CD4-positive, alpha-beta memory T cell (primary cell): ENCODE measurements at regions not wholly inside any gene's neighbourhood (a gene's known extent, or its start where the extent isn't known, plus 50 kb on each side); places are given as distances from the start of the nearest gene placed in this dataset.

ENCODE experiments used
- CTCF ChIA-PET: fragments of 350-600 bp; sonication (Branson Sonifier 250); formaldehyde crosslinking; loops from one replicate; lab custom pipeline; 2021; ENCODE audit warnings: inconsistent platforms; ENCODE audit not compliant: partially characterized antibody; lab: Charles Lee
- POLR2A ChIA-PET: fragments of 350-600 bp; sonication (Branson Sonifier 250); formaldehyde crosslinking; loops from one replicate; lab custom pipeline; 2021; ENCODE audit not compliant: partially characterized antibody; lab: Charles Lee
- DNase-seq, 5 donors: peaks; one replicate each; pipeline versions ENCODE4 v3.0.0 to v3.0.0-alpha.2; 2020 to 2022; ENCODE audit warnings: mixed read lengths in 1 of 5
- H3K27ac ChIP-seq: one replicate; pipeline ENCODE4 v1.7.0; 2013; ENCODE audit warnings: low read depth, low read length
- H3K27me3 ChIP-seq: 2 replicates; pipeline ENCODE4 v1.7.0; 2013; ENCODE audit warnings: mild to moderate bottlenecking, low read length, moderate library complexity; ENCODE audit not compliant: insufficient read depth
- H3K36me3 ChIP-seq: 2 replicates; pipeline ENCODE4 v1.7.0; 2013; ENCODE audit warnings: mild to moderate bottlenecking, low read length, moderate library complexity; ENCODE audit not compliant: insufficient read depth
- H3K4me1 ChIP-seq: 2 replicates; pipeline ENCODE4 v1.7.0; 2013; ENCODE audit warnings: mild to moderate bottlenecking, low read length, moderate library complexity; ENCODE audit not compliant: insufficient read depth
- H3K4me3 ChIP-seq, 2 donors: one replicate each; pipeline ENCODE4 v1.7.0; 2013; ENCODE audit warnings: low read length in 2 of 2, mild to moderate bottlenecking in 1 of 2
- H3K9me3 ChIP-seq, 2 donors: one replicate each; pipeline ENCODE4 v1.7.0; 2013; ENCODE audit warnings: low read length in 2 of 2, control low read depth in 1 of 2; ENCODE audit not compliant: control insufficient read depth in 1 of 2
- H3K27ac Mint-ChIP-seq, 7 donors: one replicate each; pipeline ENCODE4 v1.8.0; 2020 to 2021; ENCODE audit warnings: mixed read lengths in 7 of 7, mild to moderate bottlenecking in 6 of 7, inconsistent platforms in 3 of 7, moderate library complexity in 3 of 7
- H3K27me3 Mint-ChIP-seq, 2 donors: one replicate each; pipeline ENCODE4 v1.8.0; 2020 to 2021; ENCODE audit warnings: mixed read lengths in 2 of 2
- H3K36me3 Mint-ChIP-seq, 2 donors: one replicate each; pipeline ENCODE4 v1.8.0; 2020 to 2021; ENCODE audit warnings: mixed read lengths in 2 of 2, inconsistent platforms in 1 of 2, mild to moderate bottlenecking in 1 of 2
- H3K4me1 Mint-ChIP-seq, 4 donors: one replicate each; pipeline ENCODE4 v1.8.0; 2020 to 2021; ENCODE audit warnings: mixed read lengths in 4 of 4, mild to moderate bottlenecking in 1 of 4
- H3K4me3 Mint-ChIP-seq, 8 donors: one replicate each; pipeline ENCODE4 v1.8.0; 2020 to 2021; ENCODE audit warnings: mixed read lengths in 8 of 8, mild to moderate bottlenecking in 7 of 8, moderate library complexity in 6 of 8, inconsistent platforms in 3 of 8
- H3K9me3 Mint-ChIP-seq, 8 donors: one replicate each; pipeline ENCODE4 v1.8.0; 2020 to 2021; ENCODE audit warnings: mixed read lengths in 8 of 8, mild to moderate bottlenecking in 5 of 8, inconsistent platforms in 3 of 8, moderate library complexity in 1 of 8
- intact Hi-C: fragments of 100-400 bp; cut with micrococcal nuclease; formaldehyde crosslinking; loops from one replicate; pipeline ENCODE4 v1.15.1; 2023

DNA sequence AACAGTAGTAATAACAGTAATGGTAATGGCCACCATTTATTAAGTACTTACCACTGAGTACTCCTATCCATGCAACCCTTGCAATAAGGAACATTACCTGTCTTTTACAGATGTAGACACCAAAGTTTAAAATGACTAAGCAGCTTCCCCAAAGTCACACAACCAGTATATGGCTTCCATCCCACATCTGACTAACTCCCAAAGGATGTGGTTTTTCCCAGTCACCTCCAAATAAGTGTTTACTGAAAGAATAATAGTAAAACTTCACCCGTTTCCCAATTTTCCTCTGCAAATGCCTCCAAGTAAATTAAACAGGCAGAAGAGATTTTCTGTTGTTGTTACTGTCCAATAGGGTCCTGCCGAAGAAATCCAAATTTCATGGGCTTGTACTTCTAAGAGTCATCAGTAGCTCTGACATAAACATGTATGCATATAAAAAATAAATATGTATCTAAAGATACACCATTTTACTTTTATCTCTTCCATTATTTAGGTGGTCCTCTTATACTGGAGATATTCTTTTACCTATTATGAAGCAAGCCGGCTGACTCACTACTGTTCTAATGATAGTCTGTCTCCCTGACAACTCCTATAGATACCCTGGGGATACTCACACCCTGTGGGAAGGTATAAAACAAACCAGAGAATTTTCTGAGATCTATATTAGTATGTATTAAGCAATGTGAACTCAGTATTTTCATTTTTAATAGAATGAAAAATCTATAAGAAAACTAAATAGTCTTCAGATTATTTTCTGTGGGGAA, 77.9 kb upstream of the ID4 start:
- peaks cover 0 to 1% of the 10 kb centered on the region in 2 donors for H3K27me3 Mint-ChIP-seq
- H3K36me3 ChIP-seq, result no peaks in the 10 kb centered on the region
- POLR2A ChIA-PET, result no interaction called here
- H3K27ac ChIP-seq, result no peak overlapping the region
- H3K4me1 Mint-ChIP-seq, result no peaks in the 10 kb centered on the region
- CTCF ChIA-PET, result no interaction called here
- H3K27ac Mint-ChIP-seq, result no peak overlapping the region
- no peaks in the 10 kb centered on the region for H3K27me3 ChIP-seq
- H3K4me3 ChIP-seq, result no peak overlapping the region
- no peaks in the 10 kb centered on the region for H3K4me1 ChIP-seq
- peaks cover 0 to 5% (median 2%) of the 10 kb centered on the region in 8 donors for H3K9me3 Mint-ChIP-seq
- H3K36me3 Mint-ChIP-seq, result no peaks in the 10 kb centered on the region
- intact Hi-C loops, result no loop called here
- no peak for DNase-seq
- no peak overlapping the region for H3K4me3 Mint-ChIP-seq
- H3K9me3 ChIP-seq, result no peaks in the 10 kb centered on the region

DNA sequence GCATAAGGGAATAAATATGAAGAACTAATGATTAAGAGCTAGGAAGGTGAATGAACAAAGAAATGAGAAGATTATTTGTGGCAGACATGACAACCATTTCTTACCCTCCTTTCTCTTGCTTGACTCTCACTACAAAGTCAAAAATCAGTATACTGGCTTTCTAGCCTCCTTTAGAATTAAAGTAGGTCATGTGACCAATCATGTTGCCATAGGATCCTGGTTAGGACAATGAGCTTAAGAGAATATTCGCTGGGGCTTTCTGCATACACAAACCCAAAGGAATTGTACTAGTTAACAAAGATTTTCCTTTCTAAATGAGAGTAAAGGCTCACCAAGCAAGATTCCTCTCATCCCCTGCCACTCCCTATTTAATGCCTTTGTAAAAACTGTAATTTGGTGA, 76.0 kb upstream of the ID4 start:
- no peaks in the 10 kb centered on the region for H3K36me3 ChIP-seq
- H3K27me3 ChIP-seq, result no peaks in the 10 kb centered on the region
- Mint-ChIP-seq H3K27me3 (peaks cover 0 to 1% of the 10 kb centered on the region in 2 donors), H3K27ac (peak overlapping the region in 1 of 7 donors; percentile 48), H3K9me3 (peaks cover 0 to 9% (median 3%) of the 10 kb centered on the region in 8 donors), H3K36me3 (no peaks in the 10 kb centered on the region), H3K4me3 (no peak overlapping the region), H3K4me1 (no peaks in the 10 kb centered on the region)
- no peak for DNase-seq
- H3K4me3 ChIP-seq, result no peak overlapping the region
- ChIA-PET POLR2A (no interaction called here), CTCF (no interaction called here)
- intact Hi-C loops, result no loop called here
- no peak overlapping the region for H3K27ac ChIP-seq
- H3K9me3 ChIP-seq, result no peaks in the 10 kb centered on the region
- no peaks in the 10 kb centered on the region for H3K4me1 ChIP-seq

DNA sequence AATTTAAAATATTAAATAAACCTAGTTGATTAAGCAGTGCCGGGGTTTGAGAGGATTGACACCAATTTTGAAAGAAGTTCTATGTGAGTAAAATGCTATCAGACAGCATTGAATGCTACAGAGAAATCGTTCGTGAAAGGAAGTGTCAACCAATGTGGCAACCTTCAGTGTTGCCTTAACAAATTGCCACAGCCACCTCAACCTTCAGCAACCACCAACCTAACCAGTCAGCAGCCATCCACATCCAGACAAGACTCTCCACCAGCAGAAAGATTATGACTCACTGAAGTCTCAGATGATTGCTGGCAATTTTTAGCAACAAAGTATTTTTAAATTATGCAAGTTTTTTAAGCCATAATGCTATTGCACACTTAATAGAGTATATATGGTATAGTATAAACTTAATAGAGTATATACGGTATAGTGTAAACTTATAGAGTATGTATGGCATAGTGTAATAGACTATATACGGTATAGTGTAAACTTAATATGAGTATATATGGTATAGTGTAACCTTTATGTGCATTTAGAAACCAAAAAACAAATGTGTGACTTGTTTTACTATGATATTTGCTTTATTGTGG, 65.3 kb upstream of the ID4 start:
- Mint-ChIP-seq H3K9me3 (peaks cover 0 to 14% (median 2%) of the 10 kb centered on the region in 8 donors), H3K4me1 (no peaks in the 10 kb centered on the region), H3K27ac (no peak overlapping the region), H3K4me3 (no peak overlapping the region), H3K36me3 (no peaks in the 10 kb centered on the region), H3K27me3 (no peaks in the 10 kb centered on the region)
- intact Hi-C loops, result no loop called here
- H3K4me1 ChIP-seq, result no peaks in the 10 kb centered on the region
- CTCF ChIA-PET, result no interaction called here
- POLR2A ChIA-PET, result no interaction called here
- H3K36me3 ChIP-seq, result no peaks in the 10 kb centered on the region
- no peak for DNase-seq
- no peaks in the 10 kb centered on the region for H3K27me3 ChIP-seq
- H3K9me3 ChIP-seq, result no peaks in the 10 kb centered on the region
- no peak overlapping the region for H3K27ac ChIP-seq
- no peak overlapping the region for H3K4me3 ChIP-seq

DNA sequence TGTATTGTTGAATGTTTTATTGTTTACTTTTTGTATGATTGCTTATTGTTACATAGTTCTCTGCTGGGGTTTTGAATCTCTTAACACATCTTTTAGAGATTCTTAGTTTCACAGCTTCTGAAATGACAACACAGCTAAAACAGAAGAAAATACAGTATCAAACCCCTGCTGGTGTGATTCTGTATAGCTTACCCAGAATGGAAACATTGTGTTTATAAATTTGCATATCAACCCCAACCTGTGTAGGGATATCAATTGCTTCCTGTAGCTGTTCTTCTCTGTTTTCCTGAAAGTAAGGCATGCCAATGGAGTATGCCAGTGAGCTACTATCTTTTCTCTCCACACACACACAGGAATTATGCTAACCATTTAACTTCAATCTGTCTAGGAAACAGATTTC, 64.3 kb upstream of the ID4 start:
- H3K4me3 ChIP-seq, result no peak overlapping the region
- Mint-ChIP-seq H3K4me1 (no peaks in the 10 kb centered on the region), H3K4me3 (no peak overlapping the region), H3K9me3 (peaks cover 0 to 14% (median 2%) of the 10 kb centered on the region in 8 donors), H3K36me3 (no peaks in the 10 kb centered on the region), H3K27me3 (no peaks in the 10 kb centered on the region), H3K27ac (no peak overlapping the region)
- POLR2A ChIA-PET, result no interaction called here
- no peaks in the 10 kb centered on the region for H3K4me1 ChIP-seq
- H3K27ac ChIP-seq, result no peak overlapping the region
- H3K36me3 ChIP-seq, result no peaks in the 10 kb centered on the region
- no peak for DNase-seq
- no peaks in the 10 kb centered on the region for H3K27me3 ChIP-seq
- intact Hi-C loops, result no loop called here
- CTCF ChIA-PET, result no interaction called here
- H3K9me3 ChIP-seq, result no peaks in the 10 kb centered on the region

DNA sequence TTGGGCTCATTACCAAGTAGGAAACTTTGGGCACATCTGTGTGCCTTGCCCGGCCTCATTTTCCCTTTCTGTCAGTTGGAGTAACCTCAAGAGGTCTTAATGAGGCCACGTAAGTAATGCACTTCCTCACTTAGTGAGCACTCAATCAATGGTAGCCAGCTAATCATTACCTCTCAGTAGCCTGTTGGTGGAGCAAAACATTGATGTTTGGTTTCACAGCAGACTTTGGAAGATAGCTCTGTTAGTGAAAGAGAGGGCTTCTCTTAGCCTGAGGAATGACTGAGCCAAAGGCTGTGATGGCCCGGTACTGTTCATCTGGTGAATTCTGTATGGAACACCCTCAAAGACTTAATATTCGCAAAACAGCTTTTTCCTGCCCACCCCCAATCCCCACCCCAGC, 55.9 kb upstream of the ID4 start:
- CTCF ChIA-PET, result no interaction called here
- intact Hi-C loops, result no loop called here
- Histone ChIP-seq H3K4me3 (no peak overlapping the region), H3K27me3 (no peaks in the 10 kb centered on the region), H3K27ac (no peak overlapping the region), H3K36me3 (no peaks in the 10 kb centered on the region), H3K9me3 (no peaks in the 10 kb centered on the region), H3K4me1 (no peaks in the 10 kb centered on the region)
- Mint-ChIP-seq H3K36me3 (no peaks in the 10 kb centered on the region), H3K4me3 (no peak overlapping the region), H3K9me3 (peaks cover 0 to 2% (median 0%) of the 10 kb centered on the region in 8 donors), H3K4me1 (no peaks in the 10 kb centered on the region), H3K27me3 (no peaks in the 10 kb centered on the region), H3K27ac (no peak overlapping the region)
- DNase-seq, result no peak
- POLR2A ChIA-PET, result no interaction called here

DNA sequence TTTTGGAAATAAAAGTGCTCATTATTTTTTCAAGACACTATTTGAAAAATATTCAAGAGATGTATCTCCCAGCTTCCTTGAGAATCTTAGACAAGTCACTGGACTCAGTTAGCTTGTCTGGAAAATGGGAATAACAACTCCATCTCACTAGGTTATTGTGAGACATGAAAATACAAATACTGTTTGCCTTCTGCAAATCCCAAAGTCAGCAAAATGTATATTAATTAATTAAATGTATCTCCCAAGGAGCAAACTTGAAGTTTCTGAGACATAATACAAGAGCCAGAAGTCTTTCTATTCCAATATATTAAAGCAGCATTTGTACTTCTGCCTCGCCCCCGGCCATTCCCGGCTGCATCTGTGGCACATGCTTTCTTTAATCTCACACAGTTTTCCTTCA, 54.6 kb upstream of the ID4 start:
- intact Hi-C loops, result no loop called here
- H3K9me3 Mint-ChIP-seq, result peaks cover 0 to 2% (median 0%) of the 10 kb centered on the region in 8 donors

More for the DNA sequence above, 54.6 kb upstream of the ID4 start:
- no peaks in the 10 kb centered on the region for H3K4me1 ChIP-seq
- DNase-seq, result no peak
- H3K4me3 ChIP-seq, result no peak overlapping the region
- CTCF ChIA-PET, result no interaction called here
- no peaks in the 10 kb centered on the region for H3K36me3 ChIP-seq
- H3K4me1 Mint-ChIP-seq, result no peaks in the 10 kb centered on the region
- H3K27ac ChIP-seq, result no peak overlapping the region
- no peaks in the 10 kb centered on the region for H3K9me3 ChIP-seq
- no peaks in the 10 kb centered on the region for H3K36me3 Mint-ChIP-seq
- no peaks in the 10 kb centered on the region for H3K27me3 ChIP-seq
- no peak overlapping the region for H3K4me3 Mint-ChIP-seq
- POLR2A ChIA-PET, result no interaction called here
- no peak overlapping the region for H3K27ac Mint-ChIP-seq
- no peaks in the 10 kb centered on the region for H3K27me3 Mint-ChIP-seq
